HEK293T (cell line): ENCODE measurements at regions not wholly inside any gene's neighbourhood (a gene's known extent, or its start where the extent isn't known, plus 50 kb on each side); places are given as distances from the start of the nearest gene placed in this dataset.

Source experiments
- ARNT ChIP-seq: fragments of 450-650 bp; IDR thresholded peaks from 2 replicates; pipeline ENCODE4 v1.6.1; 2017; ENCODE audit warnings: mild to moderate bottlenecking
- BHLHE40 ChIP-seq: fragments of 450-650 bp; IDR thresholded peaks from 2 replicates; pipeline ENCODE4 v1.6.1; 2016; ENCODE audit warnings: mild to moderate bottlenecking, moderate library complexity, borderline replicate concordance
- CTBP1 ChIP-seq: fragments of 450-650 bp; IDR thresholded peaks from 2 replicates; pipeline ENCODE4 v1.6.1; 2016; ENCODE audit warnings: borderline replicate concordance
- ELF4 ChIP-seq: fragments of 450-650 bp; IDR thresholded peaks from 2 replicates; pipeline ENCODE4 v1.6.1; 2017; ENCODE audit warnings: antibody characterized with exemption
- FOXA1 ChIP-seq: fragments of 450-650 bp; IDR thresholded peaks from 2 replicates; pipeline ENCODE4 v1.6.1; 2016; ENCODE audit warnings: mild to moderate bottlenecking
- FOXK2 ChIP-seq: fragments of 450-650 bp; IDR thresholded peaks from 2 replicates; pipeline ENCODE4 v1.6.1; 2016; ENCODE audit warnings: mild to moderate bottlenecking
- FOXM1 ChIP-seq: fragments of 450-650 bp; IDR thresholded peaks from 2 replicates; pipeline ENCODE4 v1.6.1; 2017; ENCODE audit warnings: mild to moderate bottlenecking, borderline replicate concordance
- NFRKB ChIP-seq: fragments of 450-650 bp; IDR thresholded peaks from 2 replicates; pipeline ENCODE4 v1.6.1; 2016; ENCODE audit warnings: mild to moderate bottlenecking, moderate library complexity
- PKNOX1 ChIP-seq: fragments of 450-650 bp; IDR thresholded peaks from 2 replicates; pipeline ENCODE4 v1.6.1; 2016
- SP1 ChIP-seq: fragments of 450-650 bp; IDR thresholded peaks from 2 replicates; pipeline ENCODE4 v1.6.1; 2017
- SUZ12 ChIP-seq: fragments of 450-650 bp; IDR thresholded peaks from 2 replicates; pipeline ENCODE4 v1.6.1; 2016; ENCODE audit warnings: mild to moderate bottlenecking
- TARDBP ChIP-seq: fragments of 450-650 bp; IDR thresholded peaks from 2 replicates; pipeline ENCODE4 v1.6.1; 2016
- ZNF384 ChIP-seq: fragments of 450-650 bp; IDR thresholded peaks from 2 replicates; pipeline ENCODE4 v1.6.1; 2016

- TF ChIP-seq ARNT = no peak
- TF ChIP-seq FOXA1 = no peak
- no peak for TF ChIP-seq SP1
- TF ChIP-seq CTBP1 = no peak
- TF ChIP-seq FOXM1 = no peak
- no peak for TF ChIP-seq SUZ12
- TF ChIP-seq PKNOX1 = no peak
- no peak for TF ChIP-seq ELF4
- TF ChIP-seq NFRKB = no peak
- TF ChIP-seq BHLHE40 = no peak
- TF ChIP-seq ZNF384 = no peak
- no peak for TF ChIP-seq FOXK2
- TF ChIP-seq TARDBP = no peak
These were observed 780.6 kb upstream of the ZWINT start for GRCh38 chr10:57141708-57142107.
